Trophoblast cell (in vitro differentiated cells and primary cell): ENCODE measurements at regions not wholly inside any gene's neighbourhood (a gene's known extent, or its start where the extent isn't known, plus 50 kb on each side); places are given as distances from the start of the nearest gene placed in this dataset.
A peak's percentile ranks its signal among the peaks of the same experiment; 100 is the strongest.

Experiments used
- DNase-seq, 2 donors: peaks; one replicate each; pipeline ENCODE4 v3.0.0-alpha.2; 2016
- H2AFZ ChIP-seq: 2 replicates; pipeline ENCODE4 v1.6.1; 2013; ENCODE audit warnings: low read length, moderate library complexity, mild to moderate bottlenecking; ENCODE audit not compliant: insufficient read depth, poor library complexity
- H2AK5ac ChIP-seq: 2 replicates; pipeline ENCODE4 v1.6.1; 2013; ENCODE audit warnings: mild to moderate bottlenecking, low read length
- H2BK120ac ChIP-seq: 2 replicates; pipeline ENCODE4 v1.6.1; 2013; ENCODE audit warnings: low read length, mild to moderate bottlenecking, moderate library complexity; ENCODE audit not compliant: insufficient read depth, poor library complexity
- H2BK12ac ChIP-seq: 2 replicates; pipeline ENCODE4 v1.6.1; 2013; ENCODE audit warnings: mild to moderate bottlenecking, low read length, moderate library complexity
- H2BK5ac ChIP-seq: 2 replicates; pipeline ENCODE4 v1.6.1; 2013; ENCODE audit warnings: low read length, low read depth, moderate library complexity, mild to moderate bottlenecking; ENCODE audit not compliant: poor library complexity
- H3K14ac ChIP-seq: 2 replicates; pipeline ENCODE4 v1.6.1; 2013; ENCODE audit warnings: mild to moderate bottlenecking, low read length
- H3K18ac ChIP-seq: 2 replicates; pipeline ENCODE4 v1.6.1; 2013; ENCODE audit warnings: mild to moderate bottlenecking, low read length
- H3K23ac ChIP-seq: 2 replicates; pipeline ENCODE4 v1.6.1; 2013; ENCODE audit warnings: low read length
- H3K27ac ChIP-seq: 2 replicates; pipeline ENCODE4 v1.5.1; 2013; ENCODE audit warnings: low read depth, mild to moderate bottlenecking, inconsistent platforms, low read length, moderate library complexity
- H3K27me3 ChIP-seq: 2 replicates; pipeline ENCODE4 v1.6.1; 2013; ENCODE audit warnings: inconsistent platforms, mild to moderate bottlenecking, low read length, moderate library complexity; ENCODE audit not compliant: insufficient read depth
- H3K36me3 ChIP-seq, 2 experiments: 1 replicate in 1 of 2; 2 replicates in 1 of 2; pipeline ENCODE4 v1.6.1; 2013; ENCODE audit warnings: low read length in 2 of 2, mild to moderate bottlenecking in 2 of 2, moderate library complexity in 1 of 2; ENCODE audit not compliant: insufficient read depth in 2 of 2, control insufficient read depth in 1 of 2
- H3K4ac ChIP-seq: 2 replicates; pipeline ENCODE4 v1.6.1; 2013; ENCODE audit warnings: low read depth, mild to moderate bottlenecking, low read length, moderate library complexity
- H3K4me1 ChIP-seq, 2 experiments: 1 replicate in 1 of 2; 2 replicates in 1 of 2; pipeline ENCODE4 v1.6.1; 2013; ENCODE audit warnings: low read length in 2 of 2, mild to moderate bottlenecking in 2 of 2, moderate library complexity in 1 of 2; ENCODE audit not compliant: insufficient read depth in 2 of 2, control insufficient read depth in 1 of 2
- H3K4me2 ChIP-seq: 2 replicates; pipeline ENCODE4 v1.6.1; 2013; ENCODE audit warnings: inconsistent platforms, mild to moderate bottlenecking, low read length, moderate library complexity
- H3K4me3 ChIP-seq: 2 replicates; pipeline ENCODE4 v1.5.1; 2013; ENCODE audit warnings: mild to moderate bottlenecking, low read depth, low read length, inconsistent platforms
- H3K79me1 ChIP-seq: one replicate; pipeline ENCODE4 v1.6.1; 2013; ENCODE audit warnings: low read length
- H3K79me2 ChIP-seq: 2 replicates; pipeline ENCODE4 v1.6.1; 2013; ENCODE audit warnings: low read length, mild to moderate bottlenecking; ENCODE audit not compliant: control insufficient read depth, insufficient read depth, poor library complexity
- H3K9ac ChIP-seq: 2 replicates; pipeline ENCODE4 v1.6.1; 2013; ENCODE audit warnings: mild to moderate bottlenecking, low read length
- H3K9me3 ChIP-seq: 2 replicates; pipeline ENCODE4 v1.6.1; 2013; ENCODE audit warnings: low read depth, mild to moderate bottlenecking, control low read depth, inconsistent platforms, low read length; ENCODE audit not compliant: insufficient read depth
- H4K12ac ChIP-seq: 2 replicates; pipeline ENCODE4 v1.6.1; 2013; ENCODE audit warnings: low read depth, mild to moderate bottlenecking, low read length, moderate library complexity
- H4K8ac ChIP-seq: 2 replicates; pipeline ENCODE4 v1.6.1; 2013; ENCODE audit warnings: low read depth, mild to moderate bottlenecking, low read length, moderate library complexity
- H4K91ac ChIP-seq: one replicate; pipeline ENCODE4 v1.6.1; 2013; ENCODE audit warnings: low read depth, mild to moderate bottlenecking, low read length, moderate library complexity
- WGBS: extraction: QIAGEN DNeasy Blood & Tissue Kit; methylation state at CpG from one replicate; pipeline ENCODE4 v1.1.7; 2013; ENCODE audit warnings: missing lambda C conversion rate; ENCODE audit not compliant: insufficient read length, insufficient coverage; ENCODE audit errors: extremely low coverage; 5-methylcytosine and 5-hydroxymethylcytosine counted together

- Histone ChIP-seq H2AK5ac (no peak overlapping the region), H2AFZ (peak overlapping the region; percentile 32), H3K36me3 (no peaks in the 10 kb centered on the region), H3K4ac (no peak overlapping the region), H3K4me2 (no peak overlapping the region), H3K79me2 (no peaks in the 10 kb centered on the region), H3K9me3 (no peaks in the 10 kb centered on the region), H3K27ac (peak overlapping the region; percentile 5), H2BK120ac (peak overlapping the region; percentile 12), H3K4me3 (no peak overlapping the region), H2BK12ac (peak overlapping the region; percentile 43), H4K8ac (peak overlapping the region; percentile 49), H3K18ac (no peak overlapping the region), H3K79me1 (peaks cover 9% of the 10 kb centered on the region), H4K12ac (no peak overlapping the region), H3K27me3 (no peaks in the 10 kb centered on the region), H3K14ac (peak overlapping the region; percentile 33), H4K91ac (peak overlapping the region; percentile 62), H2BK5ac (peak overlapping the region; percentile 10), H3K9ac (no peak overlapping the region), H3K4me1 (peaks cover 4 to 5% of the 10 kb centered on the region in 2 experiments), H3K23ac (no peak overlapping the region)
- no CpG with 5 or more reads among the region's 9 CpGs for WGBS
- peak; percentile 47 to 73 for DNase-seq
These were observed 52.0 kb upstream of the RNU6-8 start for GRCh38 chr14:32254952-32255679.

DNA sequence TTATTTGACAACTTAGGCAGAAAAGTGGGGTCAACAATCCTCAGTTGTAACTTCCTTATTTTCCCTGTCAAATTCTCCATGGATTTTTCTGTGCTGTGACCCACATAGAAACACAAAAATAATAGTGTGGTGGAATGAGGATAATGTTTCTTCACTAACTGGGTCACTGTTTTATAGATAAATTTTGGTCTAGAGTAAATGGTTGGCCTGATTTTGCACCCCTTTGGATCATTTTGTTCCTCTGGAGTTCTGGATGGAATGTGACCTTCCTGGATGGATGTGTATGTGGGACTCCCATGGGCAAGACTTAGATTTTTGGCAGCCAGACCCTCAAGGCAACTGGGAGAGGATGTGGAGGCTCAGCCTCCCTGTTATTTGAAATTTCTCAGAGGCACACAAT lies 52.7 kb upstream of the RNU6-8 start:
- Histone ChIP-seq H3K79me1 (peaks cover 9% of the 10 kb centered on the region), H3K27me3 (no peaks in the 10 kb centered on the region), H3K36me3 (no peaks in the 10 kb centered on the region), H3K4ac (no peak overlapping the region), H4K12ac (no peak overlapping the region), H3K4me1 (peaks cover 4 to 5% of the 10 kb centered on the region in 2 experiments), H3K4me2 (no peak overlapping the region), H3K9ac (no peak overlapping the region), H4K91ac (peak overlapping the region; percentile 60), H2BK5ac (no peak overlapping the region), H3K14ac (no peak overlapping the region), H4K8ac (peak overlapping the region; percentile 48), H2BK120ac (peak overlapping the region; percentile 54), H3K79me2 (no peaks in the 10 kb centered on the region), H3K18ac (no peak overlapping the region), H2AFZ (no peak overlapping the region), H3K9me3 (no peaks in the 10 kb centered on the region), H3K4me3 (no peak overlapping the region), H2BK12ac (peak overlapping the region; percentile 94), H2AK5ac (no peak overlapping the region), H3K23ac (no peak overlapping the region), H3K27ac (no peak overlapping the region)
- no peak for DNase-seq

DNA sequence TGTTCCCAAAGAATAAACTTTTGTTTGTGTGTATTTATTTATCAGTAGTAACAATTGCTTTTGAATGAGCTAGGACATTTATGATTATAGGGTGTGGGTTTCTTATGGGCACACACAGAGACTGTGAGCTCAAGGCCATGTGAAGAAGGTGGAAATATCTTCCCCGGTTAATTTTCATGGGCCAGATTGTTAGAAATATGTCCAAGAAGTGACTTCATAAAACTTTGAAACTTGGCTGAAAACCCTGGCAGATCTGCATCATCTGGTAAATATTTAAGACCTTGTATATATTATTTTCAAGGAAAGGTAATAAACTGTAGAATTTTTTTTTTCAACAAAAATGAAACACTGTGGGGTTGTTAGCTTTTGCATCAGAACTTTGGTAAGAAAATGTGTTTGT lies 53.5 kb upstream of the RNU6-8 start:
- H3K9me3 ChIP-seq: no peaks in the 10 kb centered on the region
- peaks cover 9% of the 10 kb centered on the region for H3K79me1 ChIP-seq
- H2BK120ac ChIP-seq: no peak overlapping the region
- H3K9ac ChIP-seq: no peak overlapping the region
- H3K27ac ChIP-seq: no peak overlapping the region
- no peak overlapping the region for H2AK5ac ChIP-seq
- no peak overlapping the region for H4K12ac ChIP-seq
- no peak overlapping the region for H3K23ac ChIP-seq
- no CpG with 5 or more reads among the region's 1 CpG for WGBS
- no peaks in the 10 kb centered on the region for H3K79me2 ChIP-seq
- no peak overlapping the region for H3K18ac ChIP-seq
- H2BK5ac ChIP-seq: no peak overlapping the region
- H3K14ac ChIP-seq: no peak overlapping the region
- no peak overlapping the region for H3K4me2 ChIP-seq
- H2BK12ac ChIP-seq: no peak overlapping the region
- no peak overlapping the region for H4K91ac ChIP-seq
- peaks cover 4 to 5% of the 10 kb centered on the region in 2 experiments for H3K4me1 ChIP-seq
- H2AFZ ChIP-seq: no peak overlapping the region
- no peak for DNase-seq
- H3K4me3 ChIP-seq: no peak overlapping the region
- no peaks in the 10 kb centered on the region for H3K27me3 ChIP-seq
- H3K4ac ChIP-seq: no peak overlapping the region
- no peak overlapping the region for H4K8ac ChIP-seq
- no peaks in the 10 kb centered on the region for H3K36me3 ChIP-seq

DNA sequence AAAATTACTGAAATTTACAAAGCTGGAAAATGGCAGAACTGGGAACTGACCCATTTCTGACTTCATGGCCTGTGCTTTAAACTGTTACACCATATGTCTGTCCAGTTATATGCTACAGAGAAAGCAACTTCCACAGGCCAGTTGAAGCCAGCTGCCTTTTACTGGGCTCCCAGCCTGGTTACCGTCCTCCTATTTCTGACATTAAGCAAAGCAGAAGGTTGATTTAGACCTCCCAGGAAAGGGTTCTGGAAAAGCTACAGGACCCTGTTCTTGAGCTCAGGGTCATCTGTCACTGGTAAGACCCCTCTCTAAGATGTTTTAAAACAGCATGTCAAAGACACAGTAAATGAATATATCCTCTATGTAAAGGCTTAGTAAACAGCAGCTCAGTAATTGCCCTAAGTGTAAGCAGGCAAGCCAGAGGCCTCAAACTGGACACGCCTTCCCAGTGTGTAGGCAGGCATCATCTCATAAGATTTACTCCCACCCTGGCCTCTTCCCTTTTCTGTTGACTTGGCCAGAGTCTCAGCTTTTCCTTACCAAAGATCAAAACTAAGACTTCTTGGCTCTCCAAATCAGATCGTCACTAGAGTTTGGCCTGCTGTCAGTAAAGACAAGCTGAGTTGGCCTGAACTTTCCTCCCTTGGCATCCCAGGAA lies 55.4 kb upstream of the RNU6-8 start:
- H3K36me3 ChIP-seq: peaks cover 3 to 4% of the 10 kb centered on the region in 2 experiments
- peak overlapping the region; percentile 13 for H3K14ac ChIP-seq
- peak overlapping the region; percentile 97 for H2BK12ac ChIP-seq
- H2BK120ac ChIP-seq: peak overlapping the region; percentile 91
- no peak overlapping the region for H3K23ac ChIP-seq
- no peak overlapping the region for H3K4me2 ChIP-seq
- no peak overlapping the region for H3K9ac ChIP-seq
- H2BK5ac ChIP-seq: peak overlapping the region; percentile 11
- no peak for DNase-seq
- peak overlapping the region; percentile 22 for H3K4ac ChIP-seq
- H3K27me3 ChIP-seq: no peaks in the 10 kb centered on the region
- H3K79me2 ChIP-seq: no peaks in the 10 kb centered on the region
- peaks cover 4 to 5% of the 10 kb centered on the region in 2 experiments for H3K4me1 ChIP-seq
- WGBS: no CpG with 5 or more reads among the region's 3 CpGs
- H3K4me3 ChIP-seq: no peak overlapping the region
- no peak overlapping the region for H2AFZ ChIP-seq
- H3K27ac ChIP-seq: peak overlapping the region; percentile 15
- peaks cover 7% of the 10 kb centered on the region for H3K9me3 ChIP-seq
- H4K91ac ChIP-seq: peak overlapping the region; percentile 88
- peak overlapping the region; percentile 22 for H4K8ac ChIP-seq
- H2AK5ac ChIP-seq: peak overlapping the region; percentile 91
- no peak overlapping the region for H4K12ac ChIP-seq
- no peak overlapping the region for H3K18ac ChIP-seq
- peaks cover 9% of the 10 kb centered on the region for H3K79me1 ChIP-seq
